NCI-H187 treated with DMSO at 0.1 percent for 48 hours (cell line): ENCODE measurements at regions not wholly inside any gene's neighbourhood (a gene's known extent, or its start where the extent isn't known, plus 50 kb on each side); places are given as distances from the start of the nearest gene placed in this dataset.

ENCODE experiments used
- DNase-seq: peaks from one replicate; lab custom pipeline; 2025; lab: John Stamatoyannopoulos, UW

DNA sequence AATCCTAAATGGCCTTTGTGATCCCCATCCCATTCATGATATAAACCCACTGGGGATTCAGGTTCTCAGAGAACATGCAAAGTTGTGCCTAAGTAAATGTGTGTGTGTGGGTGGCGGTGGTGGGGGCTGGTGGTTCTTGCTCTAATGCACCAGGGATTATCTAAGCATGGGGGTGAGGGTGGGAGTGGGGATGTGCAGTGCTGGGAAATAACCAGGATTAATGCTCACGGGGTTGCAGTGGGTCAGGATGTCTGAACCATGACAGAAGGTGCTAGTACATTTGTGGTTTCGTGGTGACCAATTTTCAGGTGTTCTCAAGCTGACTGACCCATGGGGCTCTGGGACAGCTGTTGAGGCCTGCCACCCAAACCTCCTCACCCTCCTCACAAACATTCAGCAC, 101.0 kb downstream of the ZNF608 start:
- no peak for DNase-seq

GRCh38 chr5:124644582-124644981, 101.9 kb downstream of the ZNF608 start:
- no peak for DNase-seq

GRCh38 chr5:124644138-124644537, 102.3 kb downstream of the ZNF608 start:
- DNase-seq = no peak

- DNase-seq = no peak
Measured at GRCh38 chr5:124643336-124643735, 103.1 kb downstream of the ZNF608 start.

DNA sequence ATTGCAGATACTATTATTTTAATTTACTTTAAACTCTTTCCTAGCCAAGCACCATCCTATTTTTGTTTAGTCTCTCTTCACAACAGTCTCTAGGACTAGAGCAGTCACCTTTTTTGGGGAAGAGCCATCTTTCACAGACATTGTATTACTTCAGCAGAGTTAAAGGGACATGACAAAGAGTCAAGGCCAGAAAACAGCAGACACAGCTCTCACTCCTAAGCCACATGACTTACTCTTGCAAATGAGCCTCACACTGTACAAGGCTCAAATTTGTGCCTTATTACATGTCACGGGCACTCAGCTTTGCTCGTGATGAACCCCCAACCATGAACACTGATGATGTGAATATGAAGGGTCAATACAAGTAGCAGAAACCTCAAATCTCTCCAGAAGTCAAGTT, 104.3 kb downstream of the ZNF608 start:
- no peak for DNase-seq

DNA sequence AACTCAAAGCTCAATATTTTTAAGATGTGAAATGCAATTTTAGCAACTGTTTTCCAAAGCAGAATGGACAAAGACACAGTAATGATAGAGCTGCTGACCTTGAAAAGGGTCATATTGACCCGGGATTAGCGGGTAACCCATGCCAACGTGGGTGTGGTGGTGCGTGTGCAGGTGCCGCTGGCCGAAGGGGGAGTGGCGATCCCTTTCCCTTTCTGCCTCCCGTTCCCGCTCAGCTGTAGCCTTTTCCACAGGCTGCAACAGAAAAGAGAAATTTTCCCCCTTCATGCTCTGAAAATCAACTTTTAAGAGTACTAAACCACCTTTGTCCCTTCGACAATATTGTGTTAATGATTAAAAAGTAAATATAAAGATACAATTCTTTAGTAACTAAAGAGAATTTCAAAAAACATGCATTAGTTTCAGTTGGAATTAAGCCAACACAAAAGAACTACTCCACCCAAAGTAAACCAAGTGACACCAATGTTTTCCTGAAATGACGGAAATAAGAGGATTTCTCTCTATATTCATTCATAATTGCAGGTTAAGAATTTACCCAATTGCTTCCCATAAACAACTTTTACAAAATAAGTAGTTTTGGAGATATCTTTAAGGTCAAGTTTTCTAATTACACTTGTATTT, 105.2 kb downstream of the ZNF608 start:
- no peak for DNase-seq

DNA sequence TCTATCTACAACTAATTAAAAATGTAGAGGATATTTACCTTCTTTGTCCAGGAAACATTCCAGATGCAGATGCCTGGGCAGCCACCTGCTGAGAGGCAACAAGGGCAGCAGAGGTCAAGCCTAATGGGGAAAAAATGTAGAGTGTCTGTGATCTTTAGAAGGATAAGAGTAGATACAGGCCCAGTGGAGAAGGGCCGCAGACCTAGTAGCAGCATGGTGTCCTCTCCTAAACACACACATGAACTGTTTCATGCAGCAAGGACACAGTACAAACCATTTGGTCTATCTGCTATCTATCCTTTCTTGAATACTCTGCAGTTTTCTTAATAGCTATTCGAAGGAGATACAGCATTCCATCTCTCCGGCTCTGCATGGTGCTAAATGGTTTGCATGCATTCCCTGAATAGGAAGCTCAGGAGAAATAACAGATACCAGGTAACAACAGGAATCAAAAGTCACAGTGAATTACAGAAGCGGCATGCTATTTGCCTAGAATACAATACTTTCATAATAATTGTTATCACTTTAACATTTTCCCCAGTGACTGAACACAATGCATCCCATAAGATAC, 107.3 kb downstream of the ZNF608 start:
- no peak for DNase-seq

- DNase-seq = no peak
Measured at GRCh38 chr5:124637011-124637410, 109.4 kb downstream of the ZNF608 start.

- DNase-seq = no peak
Measured at GRCh38 chr5:124634741-124635323, 111.6 kb downstream of the ZNF608 start.

DNA sequence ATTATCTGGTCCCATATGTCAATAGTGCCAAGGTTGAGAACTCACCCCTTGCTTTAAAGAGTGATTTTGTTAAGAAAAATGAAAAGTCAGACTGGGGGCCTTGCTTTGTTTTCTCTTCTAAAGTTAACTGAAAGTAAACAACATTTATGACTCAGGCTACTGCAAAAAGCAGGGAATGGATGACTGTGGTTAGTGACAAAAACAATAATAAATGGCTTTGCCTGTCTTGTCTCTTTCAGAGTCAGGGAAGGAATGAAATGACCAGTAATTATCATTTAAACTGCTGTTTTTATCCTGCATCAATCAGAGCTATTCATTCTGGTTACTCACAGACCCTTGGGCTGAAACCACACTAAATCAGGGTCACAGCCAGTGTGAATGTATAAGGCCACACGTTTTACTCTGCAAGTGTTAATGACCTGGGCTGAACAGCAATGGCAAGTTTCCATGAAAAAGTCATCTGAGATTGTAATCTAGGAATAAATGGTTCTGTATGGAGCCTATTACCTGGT, 112.2 kb downstream of the ZNF608 start:
- DNase-seq = no peak

- DNase-seq = no peak
Measured at GRCh38 chr5:124633209-124633608, 113.2 kb downstream of the ZNF608 start.

GRCh38 chr5:124631874-124632550, 114.4 kb downstream of the ZNF608 start:
- no peak for DNase-seq

DNA sequence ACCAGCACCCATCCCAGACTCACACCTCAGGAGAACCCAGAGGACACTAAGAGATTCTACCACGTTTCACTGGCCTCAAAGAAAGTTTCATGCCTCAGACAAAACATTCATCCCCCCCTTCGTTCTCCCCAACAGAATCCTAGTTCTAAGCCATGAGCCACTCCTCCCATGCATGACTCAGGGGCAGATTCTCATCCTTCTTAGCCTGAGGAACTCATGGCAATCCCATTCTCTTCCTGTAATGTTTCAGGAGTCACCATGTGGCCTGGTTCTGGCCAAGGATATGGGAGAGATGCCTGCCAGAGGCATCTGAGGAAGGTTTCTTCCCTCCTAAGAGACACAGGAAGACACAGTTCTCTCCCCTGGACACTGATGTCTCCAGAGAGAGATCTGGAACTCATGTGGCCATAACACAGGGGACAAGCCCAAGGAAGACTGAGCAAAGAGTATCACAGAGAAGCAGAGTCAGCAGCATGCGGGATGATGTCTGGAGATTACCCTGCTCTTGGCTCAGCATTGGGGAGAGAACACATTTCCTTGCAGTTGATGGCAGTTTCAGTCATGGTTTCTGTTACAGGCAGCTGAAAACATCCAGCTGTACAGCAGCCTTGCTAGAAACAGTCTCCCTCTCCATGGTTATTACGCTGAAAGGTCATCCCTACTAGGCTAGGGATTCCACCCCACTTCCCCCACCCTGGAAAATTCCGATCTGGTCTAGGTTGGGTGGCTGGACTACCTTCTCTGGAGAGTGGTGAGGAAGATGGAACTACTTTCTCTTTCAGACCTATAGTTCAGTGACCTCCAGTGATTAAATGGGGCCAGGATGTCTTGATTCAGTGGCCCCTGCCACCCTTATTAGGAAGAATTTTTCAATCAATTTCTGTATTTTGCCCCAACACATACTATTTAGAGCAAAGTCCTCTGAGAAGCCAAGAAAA, 115.4 kb downstream of the ZNF608 start:
- no peak for DNase-seq

DNA sequence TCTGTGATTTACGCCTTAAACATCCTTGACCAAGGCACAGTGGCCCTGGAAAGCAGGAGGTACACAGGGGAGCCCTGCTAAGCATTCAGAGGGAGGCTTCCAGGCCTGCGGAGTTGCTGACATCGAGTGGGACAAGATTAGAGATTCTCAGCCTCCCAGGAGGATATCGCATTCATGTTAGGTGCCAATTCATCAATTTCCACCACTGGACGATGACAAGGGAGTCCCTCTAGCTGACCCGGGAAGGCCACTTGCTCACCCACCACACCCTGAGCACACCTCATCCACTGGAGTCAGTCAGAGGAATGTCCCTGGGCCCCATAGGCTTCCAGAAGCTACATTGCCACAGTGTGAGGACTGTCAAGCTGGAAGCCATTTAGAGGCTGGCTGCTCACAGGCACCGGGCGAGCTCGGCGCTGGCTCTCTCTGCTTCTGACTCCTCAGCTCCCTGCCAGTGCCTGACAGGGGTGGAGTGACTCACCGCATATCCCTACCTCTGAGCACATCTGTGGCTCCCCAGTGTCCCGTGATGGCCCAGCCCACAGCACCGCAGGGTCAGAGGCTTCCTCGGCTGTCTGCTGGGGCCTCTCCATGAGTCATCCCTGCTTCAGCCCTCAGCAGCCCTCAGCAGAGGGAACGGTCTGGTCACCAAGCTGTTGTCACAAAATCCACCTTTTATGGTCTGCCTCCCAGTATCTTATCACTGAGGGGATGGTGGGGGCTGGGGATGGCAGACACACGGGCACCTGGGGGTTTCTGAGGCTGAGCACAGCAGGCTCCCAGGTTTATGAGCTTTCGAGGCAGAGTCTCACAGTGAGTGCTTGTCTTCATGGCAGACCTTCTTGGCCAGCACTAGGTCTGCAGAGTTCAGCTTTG, 117.5 kb downstream of the ZNF608 start:
- no peak for DNase-seq

DNA sequence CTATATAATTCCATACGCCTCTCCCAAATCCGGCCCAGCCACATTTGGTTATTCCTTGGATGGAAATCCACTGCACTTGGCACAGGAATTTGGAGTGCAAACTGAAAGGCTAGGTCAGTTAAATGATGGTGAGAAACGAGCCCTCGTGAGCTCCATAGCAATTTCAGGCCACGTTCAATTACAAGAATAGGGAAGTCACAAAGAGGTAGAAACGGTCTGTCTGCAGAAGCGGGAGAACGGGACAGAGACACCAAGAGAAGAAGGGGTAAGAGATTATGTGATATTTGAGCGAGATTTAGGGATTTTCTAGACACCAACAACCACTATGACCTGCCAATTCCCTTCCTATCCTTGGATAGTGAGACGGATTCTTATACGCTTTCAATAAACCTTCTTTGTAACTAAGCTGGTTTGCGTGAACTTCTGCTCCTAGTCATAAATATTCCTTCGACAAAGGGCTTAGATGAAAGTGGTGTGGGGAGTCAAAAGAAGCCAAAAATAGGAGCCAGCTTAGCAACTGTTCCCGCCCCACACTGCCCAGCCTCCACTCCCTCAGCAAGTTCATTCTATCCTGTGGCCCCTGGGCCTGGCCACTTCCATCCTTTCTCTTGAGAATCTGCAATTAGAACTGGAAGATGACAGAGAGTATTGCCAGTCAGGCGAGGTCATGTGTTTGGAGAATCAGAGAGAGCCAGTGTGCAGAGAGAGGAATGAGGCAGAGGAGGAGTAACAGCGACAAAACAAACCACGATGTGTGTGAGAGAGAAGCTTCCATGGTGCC, 118.4 kb downstream of the ZNF608 start:
- no peak for DNase-seq

- DNase-seq = no peak
Measured at GRCh38 chr5:124626053-124626452, 120.4 kb downstream of the ZNF608 start.

DNA sequence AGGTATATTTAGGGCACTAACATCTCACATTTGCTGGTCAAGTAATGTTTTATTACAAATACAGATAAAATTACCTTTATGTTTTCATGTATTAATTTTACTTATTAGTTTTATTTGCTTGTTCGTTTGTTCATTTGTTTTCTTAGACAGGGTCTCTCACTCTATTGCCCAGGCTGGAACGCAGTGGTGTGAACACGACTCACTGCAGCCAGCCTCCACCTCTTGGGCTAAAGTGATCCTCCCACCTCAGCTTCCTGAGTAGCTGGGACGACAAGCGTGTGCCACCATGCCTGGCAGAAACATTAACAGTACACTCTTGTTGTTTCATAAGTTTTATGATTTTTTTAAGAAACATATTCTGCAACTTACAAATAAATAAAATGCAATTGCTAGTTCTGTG, 123.2 kb downstream of the ZNF608 start:
- no peak for DNase-seq

GRCh38 chr5:124622851-124623250, 123.6 kb downstream of the ZNF608 start:
- no peak for DNase-seq

- no peak for DNase-seq
Measured at GRCh38 chr5:124621279-124621678, 125.2 kb downstream of the ZNF608 start.

GRCh38 chr5:124620743-124621142, 125.7 kb downstream of the ZNF608 start:
- DNase-seq = no peak
